Neuronal stem cell (in vitro differentiated cells): ENCODE measurements at regions not wholly inside any gene's neighbourhood (a gene's known extent, or its start where the extent isn't known, plus 50 kb on each side); places are given as distances from the start of the nearest gene placed in this dataset.

ENCODE experiments used
- DNase-seq: peaks from one replicate; pipeline ENCODE4 v3.0.0-alpha.2; 2013; ENCODE audit warnings: low spot score
- H2AFZ ChIP-seq: one replicate; pipeline ENCODE4 v1.6.1; 2013; ENCODE audit warnings: mild to moderate bottlenecking, low read length, inconsistent platforms
- H2AK5ac ChIP-seq: 2 replicates; pipeline ENCODE4 v1.6.1; 2013; ENCODE audit warnings: low read depth, mild to moderate bottlenecking, inconsistent platforms, low read length, moderate library complexity, mixed read lengths
- H2BK120ac ChIP-seq: 2 replicates; pipeline ENCODE4 v1.6.1; 2013; ENCODE audit warnings: low read depth, mild to moderate bottlenecking, inconsistent platforms, low read length, moderate library complexity, mixed read lengths
- H2BK12ac ChIP-seq: one replicate; pipeline ENCODE4 v1.6.1; 2013; ENCODE audit warnings: low read length, inconsistent platforms
- H2BK15ac ChIP-seq: 2 replicates; pipeline ENCODE4 v1.6.1; 2013; ENCODE audit warnings: mild to moderate bottlenecking, low read length, inconsistent platforms, mixed read lengths
- H2BK5ac ChIP-seq: one replicate; pipeline ENCODE4 v1.6.1; 2013; ENCODE audit warnings: inconsistent platforms, mild to moderate bottlenecking, low read length, moderate library complexity
- H3K14ac ChIP-seq: one replicate; pipeline ENCODE4 v1.6.1; 2013; ENCODE audit warnings: low read length, inconsistent platforms
- H3K18ac ChIP-seq: 2 replicates; pipeline ENCODE4 v1.6.1; 2013; ENCODE audit warnings: low read length, inconsistent platforms
- H3K23ac ChIP-seq: 2 replicates; pipeline ENCODE4 v1.6.1; 2013; ENCODE audit warnings: low read depth, mild to moderate bottlenecking, mixed read lengths, low read length, inconsistent platforms; ENCODE audit not compliant: poor library complexity
- H3K27ac ChIP-seq: replicated peaks from 3 replicates; pipeline ENCODE4 v1.5.1; 2013; ENCODE audit warnings: low read length, inconsistent platforms
- H3K27me3 ChIP-seq, 3 experiments: 2 replicates each; pipeline ENCODE4 v1.6.1; 2013; ENCODE audit warnings: low read length in 3 of 3, mild to moderate bottlenecking in 2 of 3, inconsistent platforms in 1 of 3, low read depth in 1 of 3, mixed read lengths in 1 of 3, moderate library complexity in 1 of 3; ENCODE audit not compliant: control insufficient read depth in 3 of 3, insufficient read depth in 3 of 3
- H3K36me3 ChIP-seq, 2 donors: replicated peaks in 1 of 2; 2 replicates each; pipeline ENCODE4 v1.6.1; 2013; ENCODE audit warnings: low read length in 2 of 2; ENCODE audit not compliant: control insufficient read depth in 2 of 2, insufficient read depth in 2 of 2
- H3K4ac ChIP-seq: 2 replicates; pipeline ENCODE4 v1.6.1; 2013; ENCODE audit warnings: inconsistent platforms, mild to moderate bottlenecking, low read length, moderate library complexity
- H3K4me1 ChIP-seq, 2 donors: 1 replicate in 1 of 2; 2 replicates in 1 of 2; pipeline ENCODE4 v1.6.1; 2013; ENCODE audit warnings: low read length in 2 of 2, low read depth in 1 of 2; ENCODE audit not compliant: control insufficient read depth in 2 of 2, insufficient read depth in 1 of 2
- H3K4me2 ChIP-seq: one replicate; pipeline ENCODE4 v1.6.1; 2013; ENCODE audit warnings: mild to moderate bottlenecking, low read length, inconsistent platforms; ENCODE audit not compliant: insufficient read depth, poor library complexity, severe bottlenecking
- H3K4me3 ChIP-seq, 2 donors: 2 replicates each; pipeline ENCODE4 v1.5.1; 2013; ENCODE audit warnings: low read length in 2 of 2, mild to moderate bottlenecking in 2 of 2, inconsistent platforms in 1 of 2, moderate library complexity in 1 of 2
- H3K79me1 ChIP-seq: one replicate; pipeline ENCODE4 v1.6.1; 2013; ENCODE audit warnings: low read depth, mild to moderate bottlenecking, inconsistent platforms, low read length, moderate library complexity
- H3K9ac ChIP-seq: one replicate; pipeline ENCODE4 v1.6.1; 2013; ENCODE audit warnings: mild to moderate bottlenecking, low read depth, low read length, inconsistent platforms; ENCODE audit not compliant: poor library complexity
- H3K9me3 ChIP-seq, 2 donors: replicated peaks in 1 of 2; 2 replicates each; pipeline versions ENCODE3 to v1.6.1; 2013; ENCODE audit warnings: low read length in 2 of 2, mild to moderate bottlenecking in 2 of 2, inconsistent platforms in 1 of 2, low read depth in 1 of 2, mixed read lengths in 1 of 2, moderate library complexity in 1 of 2; ENCODE audit not compliant: control insufficient read depth in 2 of 2, insufficient read depth in 1 of 2
- H4K8ac ChIP-seq: one replicate; pipeline ENCODE4 v1.6.1; 2013; ENCODE audit warnings: low read depth, mild to moderate bottlenecking, inconsistent platforms, low read length, moderate library complexity
- H4K91ac ChIP-seq: one replicate; pipeline ENCODE4 v1.6.1; 2013; ENCODE audit warnings: low read length, low read depth, mild to moderate bottlenecking, inconsistent platforms; ENCODE audit not compliant: poor library complexity
- WGBS, 2 donors: extraction: QIAGEN DNeasy Blood & Tissue Kit; methylation state at CpG; one replicate each; pipeline ENCODE4 v1.1.7; 2013; ENCODE audit warnings: missing lambda C conversion rate in 2 of 2, mixed read lengths in 1 of 2; ENCODE audit not compliant: insufficient read length in 2 of 2, insufficient replicate concordance in 1 of 2; ENCODE audit errors: extremely low coverage in 2 of 2; 5-methylcytosine and 5-hydroxymethylcytosine counted together

GRCh38 chrX:145631461-145631951 is 186.1 kb upstream of the SLITRK2 start:
- H3K27me3 ChIP-seq: no peaks in the 10 kb centered on the region
- no peak overlapping the region for H3K23ac ChIP-seq
- H3K9me3 ChIP-seq: no peaks in the 10 kb centered on the region
- H3K79me1 ChIP-seq: no peaks in the 10 kb centered on the region
- WGBS, 2 donors: no CpG with 5 or more reads among the region's 29 CpGs
- H2BK12ac ChIP-seq: no peak overlapping the region
- H3K14ac ChIP-seq: no peak overlapping the region
- H2AK5ac ChIP-seq: no peak overlapping the region
- H3K9ac ChIP-seq: no peak overlapping the region
- H3K4me1 ChIP-seq: no peaks in the 10 kb centered on the region
- no peak overlapping the region for H2AFZ ChIP-seq
- H3K4me3 ChIP-seq: no peak overlapping the region
- H2BK15ac ChIP-seq: no peak overlapping the region
- H3K4ac ChIP-seq: no peak overlapping the region
- DNase-seq: no peak
- H2BK120ac ChIP-seq: no peak overlapping the region
- no peak overlapping the region for H2BK5ac ChIP-seq
- H3K27ac ChIP-seq: no peak overlapping the region
- H3K36me3 ChIP-seq: no peaks in the 10 kb centered on the region
- H4K8ac ChIP-seq: no peak overlapping the region
- no peak overlapping the region for H4K91ac ChIP-seq
- H3K4me2 ChIP-seq: no peak overlapping the region
- H3K18ac ChIP-seq: no peak overlapping the region

- Histone ChIP-seq H3K4me3 (no peak overlapping the region), H3K27me3 (no peaks in the 10 kb centered on the region), H3K23ac (no peak overlapping the region), H3K36me3 (no peaks in the 10 kb centered on the region), H4K91ac (no peak overlapping the region), H2BK5ac (no peak overlapping the region), H3K4me2 (no peak overlapping the region), H3K4me1 (no peaks in the 10 kb centered on the region), H3K27ac (no peak overlapping the region), H3K4ac (no peak overlapping the region), H3K14ac (no peak overlapping the region), H3K18ac (no peak overlapping the region), H3K9me3 (no peaks in the 10 kb centered on the region), H2AFZ (no peak overlapping the region), H4K8ac (no peak overlapping the region), H2BK120ac (no peak overlapping the region), H3K79me1 (no peaks in the 10 kb centered on the region), H2AK5ac (no peak overlapping the region), H2BK12ac (no peak overlapping the region), H2BK15ac (no peak overlapping the region), H3K9ac (no peak overlapping the region)
- DNase-seq: no peak
- no CpG with 5 or more reads among the region's 5 CpGs for WGBS, 2 donors
Observed at GRCh38 chrX:145654486-145654885, 163.1 kb upstream of the SLITRK2 start.

- no peak for DNase-seq
Observed at GRCh38 chrX:145673841-145674240, 143.8 kb upstream of the SLITRK2 start.

GRCh38 chrX:145677109-145677817 is 140.4 kb upstream of the SLITRK2 start:
- no peak overlapping the region for H2BK12ac ChIP-seq
- no peaks in the 10 kb centered on the region for H3K79me1 ChIP-seq
- no peaks in the 10 kb centered on the region for H3K27me3 ChIP-seq
- H3K4me3 ChIP-seq: no peak overlapping the region
- no peak overlapping the region for H3K4me2 ChIP-seq
- H2BK5ac ChIP-seq: no peak overlapping the region
- no peak for DNase-seq
- H2BK15ac ChIP-seq: no peak overlapping the region
- no CpG with 5 or more reads among the region's 16 CpGs for WGBS, 2 donors
- no peak overlapping the region for H2AK5ac ChIP-seq
- H3K23ac ChIP-seq: no peak overlapping the region
- no peak overlapping the region for H3K14ac ChIP-seq
- no peak overlapping the region for H4K91ac ChIP-seq
- no peak overlapping the region for H3K18ac ChIP-seq
- H2BK120ac ChIP-seq: no peak overlapping the region
- H2AFZ ChIP-seq: no peak overlapping the region
- H4K8ac ChIP-seq: no peak overlapping the region
- no peaks in the 10 kb centered on the region for H3K36me3 ChIP-seq
- H3K4me1 ChIP-seq: no peaks in the 10 kb centered on the region
- H3K9me3 ChIP-seq: no peaks in the 10 kb centered on the region
- no peak overlapping the region for H3K4ac ChIP-seq
- H3K9ac ChIP-seq: no peak overlapping the region
- no peak overlapping the region for H3K27ac ChIP-seq

More at GRCh38 chrX:145673841-145674240, 143.8 kb upstream of the SLITRK2 start:
- Histone ChIP-seq H4K91ac (no peak overlapping the region), H2BK5ac (no peak overlapping the region), H3K4ac (no peak overlapping the region), H3K27me3 (no peaks in the 10 kb centered on the region), H4K8ac (no peak overlapping the region), H3K18ac (no peak overlapping the region), H2BK12ac (no peak overlapping the region), H3K79me1 (no peaks in the 10 kb centered on the region), H3K27ac (no peak overlapping the region), H2BK15ac (no peak overlapping the region), H3K23ac (no peak overlapping the region), H3K36me3 (no peaks in the 10 kb centered on the region), H2AK5ac (no peak overlapping the region), H3K9ac (no peak overlapping the region), H3K9me3 (no peaks in the 10 kb centered on the region), H2AFZ (no peak overlapping the region), H2BK120ac (no peak overlapping the region), H3K14ac (no peak overlapping the region), H3K4me3 (no peak overlapping the region), H3K4me1 (no peaks in the 10 kb centered on the region), H3K4me2 (no peak overlapping the region)
- no CpG with 5 or more reads among the region's 4 CpGs for WGBS, 2 donors
